ENCODE measurements at regions not wholly inside any gene's neighbourhood (a gene's known extent, or its start where the extent isn't known, plus 50 kb on each side); places are given as distances from the start of the nearest gene placed in this dataset.

- no peaks in the 10 kb centered on the region for H3K79me2 ChIP-seq (ENCODE audit: control insufficient read depth in 1 of 2, insufficient read depth in 2 of 2, low read length in 2 of 2)
- CTCF ChIA-PET (ENCODE audit: partially characterized antibody) = interaction anchor here (1.2 kb wide), 1 partner anchor 342 kb away, joined by 4 read pairs; no protein-coding TSS in a partner anchor
- H3K23me2 ChIP-seq (ENCODE audit: low read depth, low read length) = no peaks in the 10 kb centered on the region; the same call in 1 of the 2 replicates
- H2BK120ac ChIP-seq (replicated peaks; ENCODE audit: low read depth, low read length) = no peak overlapping the region
- H4K8ac ChIP-seq (ENCODE audit: extremely low read depth, insufficient read depth, low read length) = no peak overlapping the region
- no peak overlapping the region for H3K27ac ChIP-seq (ENCODE audit: low read depth, low read length)
- no peak overlapping the region for H2BK20ac ChIP-seq (ENCODE audit: low read length)
- 87% methylated on average over 9 of the region's 9 CpGs; no CpG with 5 or more reads in 1 of the 2 experiments for WGBS, 2 experiments (ENCODE audit: extremely low coverage in 1 of 2, insufficient coverage in 1 of 2, insufficient read length in 1 of 2, insufficient replicate concordance in 2 of 2, low coverage in 1 of 2, low lambda C conversion rate in 2 of 2, missing lambda C conversion rate in 1 of 2)
- POLR2A ChIA-PET (ENCODE audit: partially characterized antibody) = no interaction called here
- H2BK15ac ChIP-seq (ENCODE audit: low read length) = no peak overlapping the region
- no peaks in the 10 kb centered on the region for H4K20me1 ChIP-seq (replicated peaks in 1 of 2; ENCODE audit: control insufficient read depth in 1 of 2, insufficient read depth in 2 of 2, low read length in 2 of 2)
- no peak overlapping the region for H3K18ac ChIP-seq (ENCODE audit: extremely low read depth, low read length)
- no peak overlapping the region for H3K9ac ChIP-seq (replicated peaks in 1 of 4; ENCODE audit: extremely low read depth in 1 of 4, low read depth in 3 of 4, low read length in 3 of 4)
- H3K4me2 ChIP-seq (ENCODE audit: insufficient read depth in 1 of 2, low read depth in 2 of 2, low read length in 2 of 2) = no peak overlapping the region
- no peak overlapping the region for H2AFZ ChIP-seq (ENCODE audit: low read length)
- H3K36me3 ChIP-seq (ENCODE audit: control insufficient read depth in 2 of 4, insufficient read depth in 4 of 4, low read length in 3 of 4) = no peaks in the 10 kb centered on the region
- H3K79me1 ChIP-seq (ENCODE audit: low read depth, low read length) = no peaks in the 10 kb centered on the region
- no peak overlapping the region for H3K23ac ChIP-seq (ENCODE audit: insufficient read length)
- H2BK5ac ChIP-seq (ENCODE audit: low read depth, low read length) = no peak overlapping the region
- no peak overlapping the region for H2BK12ac ChIP-seq (ENCODE audit: low read depth, low read length)
- FAIRE-seq = no peak
- H2AK5ac ChIP-seq (ENCODE audit: low read depth, low read length) = no peak overlapping the region
- H3K56ac ChIP-seq (replicated peaks; ENCODE audit: insufficient read length, low read depth, low read length) = no peak overlapping the region
- no peak overlapping the region for H3K4me3 ChIP-seq (ENCODE audit: extremely low read depth in 1 of 4, insufficient read depth in 2 of 4, low read depth in 3 of 4, low read length in 4 of 4)
- H4K91ac ChIP-seq (replicated peaks; ENCODE audit: insufficient read length, low read length) = no peak overlapping the region
- H3K14ac ChIP-seq (ENCODE audit: insufficient read length) = no peak overlapping the region
- H3K4ac ChIP-seq (replicated peaks; ENCODE audit: insufficient read length, low read depth, low read length) = no peak overlapping the region
- no peak overlapping the region for H4K5ac ChIP-seq (ENCODE audit: insufficient read length, low read depth, low read length)
- no peaks in the 10 kb centered on the region for H3K9me3 ChIP-seq (ENCODE audit: insufficient read depth in 2 of 2, low read depth in 1 of 2, low read length in 1 of 2)
- H3K27me3 ChIP-seq (replicated peaks in 1 of 4; ENCODE audit: control insufficient read depth in 3 of 4, extremely low read depth in 1 of 4, insufficient read depth in 3 of 4, low read length in 3 of 4) = no peaks in the 10 kb centered on the region
- no peaks in the 10 kb centered on the region for H3K4me1 ChIP-seq (replicated peaks in 1 of 4; ENCODE audit: control insufficient read depth in 3 of 4, insufficient read depth in 4 of 4, low read length in 3 of 4)
- no peak for DNase-seq (ENCODE audit: low read depth in 1 of 2, low spot score in 2 of 2)
- no peak for TF ChIP-seq EP300 (IDR thresholded peaks at IDR 0.05; ENCODE audit: borderline replicate concordance in 1 of 2, low read depth in 2 of 2, low read length in 2 of 2)
- no peak for TF ChIP-seq TCF12 (IDR thresholded peaks at IDR 0.05; ENCODE audit: low read depth, low read length)
- TF ChIP-seq SAP30 (IDR thresholded peaks at IDR 0.05; ENCODE audit: insufficient read depth, insufficient replicate concordance, low read length) = no peak
- TF ChIP-seq USF2 (IDR thresholded peaks at IDR 0.05; ENCODE audit: low read length) = no peak
- no peak for TF ChIP-seq HDAC6 (IDR thresholded peaks at IDR 0.05; ENCODE audit: low read depth, low read length)
- no peak for TF ChIP-seq CBX5 (IDR thresholded peaks at IDR 0.05; ENCODE audit: low read depth, low read length)
- TF ChIP-seq CTCF (IDR thresholded peaks at IDR 0.05; ENCODE audit: control extremely low read depth in 1 of 3, insufficient read depth in 1 of 3, low read depth in 1 of 3, low read length in 3 of 3) = no peak
- TF ChIP-seq SP1 (IDR thresholded peaks at IDR 0.05; ENCODE audit: low read depth, low read length) = no peak
- TF ChIP-seq KDM5A (IDR thresholded peaks at IDR 0.05; ENCODE audit: low read length) = no peak
- no peak for TF ChIP-seq PHF8 (conservative IDR thresholded peaks at IDR 0.05; ENCODE audit: low read depth, low read length)
- TF ChIP-seq RBBP5 (IDR thresholded peaks at IDR 0.05; ENCODE audit: borderline replicate concordance, low read depth, low read length) = no peak
Observed at GRCh38 chr12:131458048-131458374, 252.9 kb upstream of the SFSWAP start.

Data from H1 (cell line).